WI38 (cell line): ENCODE measurements at regions not wholly inside any gene's neighbourhood (a gene's known extent, or its start where the extent isn't known, plus 50 kb on each side); places are given as distances from the start of the nearest gene placed in this dataset.

ENCODE experiments used
- H3K4me3 ChIP-seq: 2 replicates; pipeline ENCODE4 v1.5.1; 2011; ENCODE audit warnings: low read depth, mild to moderate bottlenecking, control low read depth, low read length
- CTCF ChIP-seq: IDR thresholded peaks from 2 replicates; pipeline ENCODE4 v1.5.1; 2012; ENCODE audit warnings: low read depth, mild to moderate bottlenecking, control low read depth, low read length

DNA sequence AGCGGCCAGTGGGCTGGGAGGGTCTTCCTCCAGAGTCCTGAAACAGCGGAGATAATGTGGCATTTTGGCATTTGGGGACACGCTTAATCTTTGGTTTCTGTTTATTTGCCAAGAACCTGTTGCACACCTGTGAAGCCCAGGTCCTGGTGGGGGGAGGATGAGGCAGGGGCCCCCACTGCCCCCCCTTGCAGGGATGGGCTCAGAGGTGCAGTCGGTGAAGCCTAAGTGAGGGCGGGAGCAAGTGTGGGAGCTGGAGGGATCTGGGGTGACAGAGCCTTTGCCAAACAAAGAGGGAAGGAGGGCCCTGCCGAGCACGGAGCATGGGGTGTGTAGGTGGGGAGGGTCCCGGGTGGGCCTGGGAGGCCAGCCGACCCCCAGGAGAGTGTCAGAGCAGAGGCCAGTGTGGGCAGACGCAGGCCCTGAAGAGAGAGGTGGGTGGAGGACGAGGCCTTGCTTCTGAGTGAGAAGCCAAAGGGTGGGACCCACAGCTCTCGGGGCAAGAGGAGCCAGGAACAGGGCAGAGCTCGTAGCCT is 62.1 kb upstream of the ADGRA1 start:
- no peak for TF ChIP-seq CTCF
- no peak overlapping the region for H3K4me3 ChIP-seq

DNA sequence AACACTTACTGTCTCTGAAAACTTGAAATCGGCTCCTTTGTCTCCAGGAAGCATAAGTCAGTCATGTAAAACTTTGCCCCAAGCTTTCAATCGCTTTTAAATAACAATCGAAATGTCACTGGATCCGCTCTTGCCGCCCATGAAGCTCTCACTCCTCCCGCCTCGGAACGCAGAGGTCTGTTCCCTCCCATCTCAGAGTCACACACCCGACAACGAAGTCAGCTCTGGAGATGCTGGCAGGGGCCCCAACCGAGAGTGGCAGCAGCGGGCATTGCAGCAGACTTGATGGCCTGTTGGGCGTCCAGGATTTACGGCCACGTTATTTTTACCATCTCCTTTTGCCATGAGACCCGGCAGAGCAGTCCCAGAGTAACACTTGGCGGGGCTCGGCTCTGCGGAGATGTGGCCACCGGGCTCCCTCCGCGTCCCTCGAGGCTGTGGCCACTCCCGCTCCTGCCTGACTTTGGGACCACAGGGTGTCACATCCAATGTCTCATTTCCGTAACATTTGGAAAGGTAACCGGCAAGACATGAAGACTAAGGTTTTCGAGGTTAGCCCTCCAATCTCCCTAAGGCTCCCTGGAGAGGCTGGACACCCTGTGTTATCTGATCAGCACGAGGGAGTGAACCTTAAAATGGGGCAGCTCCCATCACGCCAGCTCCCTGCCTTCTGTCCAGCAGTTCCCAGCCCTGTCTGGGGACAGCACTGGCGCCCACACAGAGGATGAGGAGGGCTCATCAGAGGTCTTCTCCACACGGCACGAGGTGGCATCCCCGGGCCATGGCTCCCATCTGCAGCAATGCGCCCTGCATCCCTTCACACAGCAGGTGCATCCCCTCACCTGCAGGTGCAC is 62.8 kb upstream of the ADGRA1 start:
- no peak overlapping the region for H3K4me3 ChIP-seq

DNA sequence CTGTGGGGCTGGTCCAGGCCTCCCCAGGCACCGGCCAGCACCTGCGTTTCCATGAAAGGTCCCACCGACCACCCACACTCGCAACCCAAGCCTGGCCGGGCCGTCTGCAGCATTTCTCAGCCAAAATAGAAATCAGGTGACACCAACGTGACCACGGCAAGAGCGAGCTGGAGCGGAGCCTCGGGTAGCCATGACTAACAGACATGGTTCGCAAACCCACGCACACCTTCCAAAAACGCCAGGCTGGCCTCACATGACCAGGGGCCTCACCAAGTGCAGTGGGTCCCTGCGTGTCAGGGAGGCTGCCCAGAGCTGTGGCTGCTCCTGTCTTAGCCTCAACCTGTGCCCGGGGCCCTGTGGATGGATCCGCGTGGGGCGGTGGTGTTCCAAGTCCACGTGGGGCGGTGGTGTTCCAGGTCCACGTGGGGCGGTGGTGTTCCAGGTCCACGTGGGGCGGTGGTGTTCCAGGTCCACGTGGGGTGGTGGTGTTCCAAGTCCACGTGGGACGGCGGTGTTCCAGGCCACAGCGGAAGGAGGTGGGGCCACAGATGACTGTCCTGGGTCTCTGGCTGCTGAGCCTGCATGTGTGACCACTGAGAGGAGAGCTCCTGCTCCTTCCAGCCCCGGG is 64.4 kb upstream of the ADGRA1 start:
- no peak overlapping the region for H3K4me3 ChIP-seq
- no peak for TF ChIP-seq CTCF

More for the DNA sequence above, 62.8 kb upstream of the ADGRA1 start:
- TF ChIP-seq CTCF = no peak

GRCh38 chr10:133022776-133023100 is 65.0 kb upstream of the ADGRA1 start:
- no peak overlapping the region for H3K4me3 ChIP-seq

GRCh38 chr10:133021963-133022775 is 65.6 kb upstream of the ADGRA1 start:
- no peak for TF ChIP-seq CTCF
- no peak overlapping the region for H3K4me3 ChIP-seq

More at GRCh38 chr10:133022776-133023100, 65.0 kb upstream of the ADGRA1 start:
- no peak for TF ChIP-seq CTCF

GRCh38 chr10:133021116-133021962 is 66.4 kb upstream of the ADGRA1 start:
- H3K4me3 ChIP-seq = no peak overlapping the region
- TF ChIP-seq CTCF = no peak
